ENCODE measurements at regions not wholly inside any gene's neighbourhood (a gene's known extent, or its start where the extent isn't known, plus 50 kb on each side); places are given as distances from the start of the nearest gene placed in this dataset.
"Not testable (repeated sequence)": the region's sequence is repeated elsewhere in the genome, so short reads cannot be mapped to it uniquely, and the experiment has no call there.

DNA sequence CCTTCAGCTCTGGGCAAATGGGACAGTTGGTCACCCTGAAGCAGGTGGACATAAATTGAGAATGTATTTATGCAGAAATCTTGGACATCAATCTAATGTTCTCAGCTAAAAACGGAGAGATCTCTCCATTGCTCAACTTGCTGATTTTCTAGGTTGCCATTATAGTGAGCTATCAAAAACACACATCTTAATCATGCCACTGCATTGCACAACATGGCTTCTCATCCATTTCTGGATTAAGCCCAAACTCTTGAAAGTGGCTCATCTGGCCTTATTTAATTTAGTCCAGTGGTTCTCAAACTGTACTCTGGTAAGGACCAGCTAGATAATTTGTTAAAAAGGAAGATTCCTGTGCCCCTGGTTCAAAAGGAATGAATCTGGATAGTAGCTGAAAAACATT, 324.9 kb upstream of the CITED2 start:
- DNase-seq = no peak

DNA sequence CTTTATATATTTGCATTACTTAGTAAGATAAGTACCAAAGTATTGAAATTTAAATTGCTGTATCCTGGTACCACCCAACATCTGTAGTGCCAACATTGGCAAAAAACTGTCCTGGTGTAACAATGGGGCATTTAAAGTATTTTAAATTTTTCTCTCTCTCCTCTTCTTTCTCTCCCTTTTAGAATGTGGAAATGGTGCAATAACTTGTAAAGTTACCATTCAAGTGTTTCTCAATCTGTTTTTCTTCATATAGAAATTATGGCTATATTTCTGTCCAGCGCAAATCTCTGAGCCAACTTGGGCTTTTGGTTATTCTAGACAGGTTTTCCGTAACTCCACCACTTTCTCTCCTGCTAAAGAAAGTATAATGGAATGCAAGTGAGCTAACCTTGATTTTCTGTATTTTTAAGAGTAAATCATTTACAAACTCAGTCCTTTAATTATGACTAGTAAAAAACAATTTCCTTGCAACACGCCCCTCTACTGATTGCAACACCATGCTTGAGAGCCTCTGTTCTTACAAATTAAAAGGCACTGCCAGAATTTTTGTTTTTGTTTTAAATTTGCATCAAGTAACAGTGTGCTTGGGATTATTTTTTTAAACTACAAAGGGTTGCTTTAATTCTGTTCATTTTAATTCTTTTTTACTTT, 324.2 kb upstream of the CITED2 start:
- DNase-seq = no peak

DNA sequence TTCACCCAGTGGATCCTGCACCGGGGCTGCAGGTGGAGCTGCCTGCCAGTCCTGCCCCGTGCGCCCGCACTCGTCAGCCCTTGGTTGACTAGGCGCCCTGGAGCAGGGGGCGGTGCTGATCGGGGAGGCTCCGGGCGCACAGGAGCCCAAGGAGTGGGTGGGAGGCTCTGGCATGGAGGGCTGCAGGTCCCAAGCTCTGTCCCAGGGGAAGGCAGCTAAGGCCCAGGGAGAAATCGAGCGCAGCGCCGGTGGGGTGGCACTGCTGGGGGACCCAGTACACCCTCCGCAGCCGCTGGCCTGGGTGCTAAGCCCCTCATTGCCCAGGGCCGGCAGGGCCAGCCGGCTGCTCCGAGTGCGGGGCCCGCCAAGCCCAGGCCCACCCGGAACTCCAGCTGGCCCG, 323.4 kb upstream of the CITED2 start:
- DNase-seq = not testable (repeated sequence)

- DNase-seq = not testable (repeated sequence)
Measured at GRCh38 chr6:139696991-139697390, 322.5 kb upstream of the CITED2 start.

DNA sequence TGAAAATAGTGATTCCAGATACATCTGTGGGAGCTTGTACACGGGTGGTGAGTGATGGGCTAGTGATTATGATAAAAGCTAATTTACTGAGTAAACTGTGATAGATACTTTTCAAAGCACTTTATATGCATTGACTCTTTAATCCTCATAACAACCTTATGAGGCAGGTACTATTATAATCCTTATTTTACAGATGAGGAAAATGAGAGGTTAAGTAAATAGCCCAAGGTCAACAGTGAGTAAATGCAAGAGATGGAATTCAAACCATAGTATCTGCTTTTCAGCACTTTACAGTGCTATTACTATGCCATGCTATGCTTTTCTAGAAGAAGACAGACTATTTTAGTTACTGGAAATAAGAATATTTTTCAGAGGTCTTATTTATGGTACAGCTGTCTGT, 320.9 kb upstream of the CITED2 start:
- no peak for DNase-seq

GRCh38 chr6:139693735-139694134, 319.3 kb upstream of the CITED2 start:
- DNase-seq = no peak

- DNase-seq = no peak
Measured at GRCh38 chr6:139690007-139690406, 315.6 kb upstream of the CITED2 start.

- no peak for DNase-seq
Measured at GRCh38 chr6:139687055-139687454, 312.6 kb upstream of the CITED2 start.

GRCh38 chr6:139686308-139686707, 311.9 kb upstream of the CITED2 start:
- DNase-seq = no peak

- no peak for DNase-seq
Measured at GRCh38 chr6:139685009-139685408, 310.6 kb upstream of the CITED2 start.

DNA sequence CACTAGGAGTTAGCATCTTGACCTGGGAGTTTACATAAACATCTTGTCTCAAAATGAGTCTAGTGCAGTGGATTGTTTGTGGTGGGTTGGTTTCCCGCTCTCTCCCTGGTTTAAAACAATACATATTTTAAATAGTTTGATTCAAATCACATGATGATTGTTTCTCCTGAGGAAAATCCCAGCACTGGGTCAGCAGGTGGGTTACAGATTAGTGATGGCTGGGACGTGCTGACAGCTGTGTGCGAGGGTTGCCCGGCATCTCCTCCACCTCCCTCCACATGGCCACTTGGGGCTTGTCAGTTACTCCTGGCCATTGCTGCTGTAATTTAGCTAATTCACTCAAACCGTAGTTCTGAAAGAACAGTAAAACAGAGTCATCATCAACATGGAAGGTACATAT, 306.4 kb upstream of the CITED2 start:
- no peak for DNase-seq

DNA sequence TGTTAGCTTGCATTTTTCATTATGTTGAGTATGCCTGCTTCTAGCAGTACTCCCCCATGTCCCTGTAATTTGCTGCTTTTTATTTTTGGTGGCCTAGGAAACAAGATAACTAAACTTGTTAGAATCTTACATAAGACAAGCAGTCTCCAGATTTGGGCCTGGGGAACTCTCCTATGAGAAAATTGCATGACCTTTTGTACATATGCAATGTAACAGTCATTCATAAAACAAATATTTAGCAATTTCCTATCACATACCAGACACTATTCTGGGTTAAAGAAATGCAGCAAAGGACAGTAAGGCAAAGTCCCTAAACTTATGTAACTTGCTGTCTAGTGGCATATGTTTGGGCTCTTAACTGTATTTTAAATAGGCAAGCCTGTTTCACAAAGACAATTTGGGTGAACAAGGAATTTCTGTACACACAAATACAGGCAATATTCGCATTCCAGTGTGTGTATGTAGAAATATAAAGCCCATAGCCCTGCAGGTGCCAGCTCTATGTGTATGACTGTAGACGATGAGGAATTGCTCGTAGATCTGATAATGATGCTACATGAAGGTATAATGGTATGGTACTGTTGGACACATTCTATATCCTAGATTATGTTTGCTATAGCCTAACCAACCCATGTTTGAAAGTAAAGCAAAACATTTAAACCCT, 305.2 kb upstream of the CITED2 start:
- no peak for DNase-seq

GRCh38 chr6:139676718-139677117, 302.3 kb upstream of the CITED2 start:
- DNase-seq = no peak

DNA sequence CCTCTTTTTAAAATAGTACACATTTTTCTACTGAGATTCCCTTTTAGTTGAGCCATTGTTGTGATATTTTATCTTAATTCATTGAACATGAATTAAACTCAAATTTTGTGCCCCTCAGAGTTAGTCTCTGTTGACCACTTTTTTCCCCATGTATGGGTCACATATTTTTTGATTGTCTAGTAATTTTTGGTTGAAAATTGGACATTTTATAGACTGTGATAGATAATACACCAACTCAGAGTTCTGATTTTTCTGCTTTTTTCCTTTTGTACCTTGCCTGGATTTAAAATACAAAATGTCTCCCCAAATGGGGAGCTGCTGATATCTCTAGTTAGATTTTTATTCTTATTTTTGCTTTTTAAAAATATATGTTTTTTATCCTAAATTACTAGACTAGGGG, 291.8 kb upstream of the CITED2 start:
- no peak for DNase-seq

- no peak for DNase-seq
Measured at GRCh38 chr6:139663996-139664395, 289.5 kb upstream of the CITED2 start.

GRCh38 chr6:139659711-139660110, 285.3 kb upstream of the CITED2 start:
- DNase-seq = no peak

DNA sequence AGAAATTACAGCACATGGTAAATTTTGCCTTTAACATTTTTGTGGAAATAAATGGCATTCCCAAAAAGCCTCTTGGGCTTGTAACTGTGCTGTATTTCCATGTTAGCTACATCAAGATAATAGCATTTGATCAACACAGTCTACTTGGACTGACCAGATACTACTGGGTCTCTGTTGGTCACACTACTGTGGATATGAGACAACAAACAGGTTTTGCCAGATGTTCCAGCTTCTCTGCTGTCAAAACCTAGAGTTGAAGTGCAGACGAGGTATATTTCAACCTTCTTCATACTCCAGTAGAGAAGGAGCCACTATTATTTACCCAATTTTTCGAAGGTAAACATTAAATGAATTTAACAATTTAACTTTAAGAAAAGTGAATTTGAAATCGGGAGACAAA, 284.7 kb upstream of the CITED2 start:
- no peak for DNase-seq

- no peak for DNase-seq
Measured at GRCh38 chr6:139657119-139657518, 282.7 kb upstream of the CITED2 start.

GRCh38 chr6:139655783-139656705, 281.6 kb upstream of the CITED2 start:
- DNase-seq = no peak

GRCh38 chr6:139654888-139655782, 280.7 kb upstream of the CITED2 start:
- no peak for DNase-seq

DNA sequence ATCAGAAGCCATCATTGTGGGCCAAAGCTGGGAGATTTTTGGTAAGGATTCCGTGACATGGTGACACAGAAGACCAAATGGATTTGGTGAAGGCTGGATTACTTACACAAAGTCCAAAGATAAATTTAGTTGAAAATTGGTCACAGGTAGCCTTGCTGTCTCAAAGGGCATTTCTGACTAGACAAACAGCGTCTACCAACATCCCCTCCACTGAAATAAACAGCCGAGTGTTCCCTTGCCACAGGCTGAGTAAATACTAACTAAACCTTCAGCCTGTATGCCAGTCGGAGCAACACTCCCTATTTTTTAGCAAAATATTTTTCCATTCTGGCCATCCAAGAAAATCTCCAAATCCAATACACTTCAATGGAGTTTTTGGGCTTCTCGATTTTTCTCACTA, 279.9 kb upstream of the CITED2 start:
- DNase-seq = no peak

- DNase-seq = no peak
Measured at GRCh38 chr6:139653111-139653510, 278.7 kb upstream of the CITED2 start.

GRCh38 chr6:139650941-139651340, 276.5 kb upstream of the CITED2 start:
- DNase-seq = no peak
